Endothelial cell of umbilical vein (primary cell): ENCODE measurements at regions not wholly inside any gene's neighbourhood (a gene's known extent, or its start where the extent isn't known, plus 50 kb on each side); places are given as distances from the start of the nearest gene placed in this dataset.
"Not testable (repeated sequence)": the region's sequence is repeated elsewhere in the genome, so short reads cannot be mapped to it uniquely, and the experiment has no call there.

Source experiments
- BruUV-seq: library from RNA; stranded (reverse); fragments of 400-500 nt; replicated peaks from 2 replicates; lab custom pipeline; 2021; lab: Mats Ljungman, UMichigan
- CTCF ChIA-PET: fragments of 300-600, 350-600 bp; sonication (Branson Sonifier 250); formaldehyde crosslinking; loops from one replicate; lab custom pipeline; 2021; ENCODE audit warnings: antibody characterized with exemption, inconsistent platforms; lab: Charles Lee
- POLR2A ChIA-PET: fragments of 300-600, 350-600 bp; sonication (Branson Sonifier 250); formaldehyde crosslinking; loops from one replicate; lab custom pipeline; 2021; ENCODE audit warnings: antibody characterized with exemption, inconsistent platforms; lab: Charles Lee
- DNase-seq: peaks from one replicate; pipeline ENCODE4 v3.0.0-alpha.2; 2011; ENCODE audit warnings: low read depth, low spot score
- FAIRE-seq: peaks from 2 replicates; lab custom pipeline; 2011; peaks lifted over from hg19 to GRCh38; lab: Jason Lieb, UNC
- H2AFZ ChIP-seq: 2 replicates; pipeline ENCODE4 v1.6.0; 2012; ENCODE audit warnings: low read depth, low read length, control low read depth, inconsistent platforms
- H3K27ac ChIP-seq: 2 replicates; pipeline ENCODE4 v1.5.1; 2011; ENCODE audit warnings: low read depth, mild to moderate bottlenecking, control low read depth, low read length, moderate library complexity; ENCODE audit not compliant: insufficient read depth
- H3K27me3 ChIP-seq, 2 experiments: 2 replicates each; pipeline versions ENCODE4 v1.6.0 to v1.6.1; 2011; ENCODE audit warnings: low read length in 2 of 2, mixed read lengths in 1 of 2; ENCODE audit not compliant: control insufficient read depth in 2 of 2, insufficient read depth in 2 of 2
- H3K36me3 ChIP-seq, 2 experiments: 2 replicates in 1 of 2; 3 replicates in 1 of 2; pipeline ENCODE4 v1.5.1; 2011; ENCODE audit warnings: low read length in 2 of 2, mild to moderate bottlenecking in 1 of 2, moderate library complexity in 1 of 2; ENCODE audit not compliant: control insufficient read depth in 2 of 2, insufficient read depth in 2 of 2; ENCODE audit errors: extremely low read depth in 1 of 2
- H3K4me1 ChIP-seq: 3 replicates; pipeline ENCODE4 v1.5.1; 2011; ENCODE audit warnings: mild to moderate bottlenecking, low read length; ENCODE audit not compliant: control insufficient read depth, insufficient read depth; ENCODE audit errors: extremely low read depth
- H3K4me2 ChIP-seq: 2 replicates; pipeline ENCODE4 v1.6.1; 2011; ENCODE audit warnings: low read length, control low read depth, mixed read lengths; ENCODE audit not compliant: insufficient read depth
- H3K4me3 ChIP-seq, 3 experiments: fragments of 200-600 bp in 1 of 3; sonication (generic), shearing (Covaris generic) in 1 of 3; replicated peaks in 1 of 3; 2 replicates each; pipeline ENCODE4 v1.5.1; 2011 to 2016; ENCODE audit warnings: control low read depth in 3 of 3, low read length in 3 of 3, mild to moderate bottlenecking in 2 of 3, inconsistent platforms in 1 of 3, low read depth in 1 of 3, moderate library complexity in 1 of 3; ENCODE audit not compliant: insufficient read depth in 1 of 3
- H3K79me2 ChIP-seq: 2 replicates; pipeline ENCODE4 v1.6.0; 2012; ENCODE audit warnings: low read length, inconsistent platforms; ENCODE audit not compliant: control insufficient read depth, insufficient read depth
- H3K9ac ChIP-seq: replicated peaks from 2 replicates; pipeline ENCODE3; 2011; ENCODE audit warnings: low read length, control low read depth; ENCODE audit not compliant: insufficient read depth; ENCODE audit errors: extremely low read depth
- H3K9me1 ChIP-seq: replicated peaks from 3 replicates; pipeline ENCODE4 v1.6.0; 2011; ENCODE audit warnings: mild to moderate bottlenecking, low read length; ENCODE audit not compliant: control insufficient read depth, insufficient read depth; ENCODE audit errors: extremely low read depth
- H3K9me3 ChIP-seq: replicated peaks from 2 replicates; pipeline ENCODE4 v1.5.1; 2012; ENCODE audit warnings: low read length, inconsistent platforms; ENCODE audit not compliant: control insufficient read depth, insufficient read depth
- H4K20me1 ChIP-seq: replicated peaks from 2 replicates; pipeline ENCODE3; 2011; ENCODE audit warnings: mild to moderate bottlenecking, low read length; ENCODE audit not compliant: control insufficient read depth, insufficient read depth; ENCODE audit errors: extremely low read depth
- CTCF ChIP-seq, 2 donors: IDR thresholded peaks; 1 replicate in 1 of 2; 2 replicates in 1 of 2; pipeline ENCODE4 v1.5.1; 2011; ENCODE audit warnings: low read length in 2 of 2, mild to moderate bottlenecking in 2 of 2, moderate library complexity in 2 of 2, control low read depth in 1 of 2, inconsistent platforms in 1 of 2, low read depth in 1 of 2; ENCODE audit not compliant: insufficient read depth in 1 of 2; ENCODE audit errors: extremely low read depth in 1 of 2
- EZH2 ChIP-seq: IDR thresholded peaks from 2 replicates; pipeline ENCODE4 v1.6.1; 2012; ENCODE audit warnings: borderline replicate concordance, low read depth, mild to moderate bottlenecking, moderate library complexity, low read length, inconsistent platforms; ENCODE audit not compliant: severe bottlenecking
- FOS ChIP-seq: IDR thresholded peaks from 2 replicates; pipeline ENCODE4 v1.6.1; 2011; ENCODE audit warnings: mild to moderate bottlenecking, low read length, moderate library complexity, borderline replicate concordance; ENCODE audit not compliant: insufficient read depth
- GATA2 ChIP-seq: IDR thresholded peaks from 2 replicates; pipeline ENCODE4 v1.7.0; 2011; ENCODE audit warnings: low read depth, mild to moderate bottlenecking, moderate library complexity, mixed read lengths, low read length; ENCODE audit not compliant: insufficient read length, insufficient read depth
- JUN ChIP-seq: IDR thresholded peaks from 2 replicates; pipeline ENCODE4 v1.6.1; 2011; ENCODE audit warnings: borderline replicate concordance, low read depth; ENCODE audit not compliant: insufficient read length, insufficient read depth
- MAX ChIP-seq: IDR thresholded peaks from 2 replicates; pipeline ENCODE4 v1.6.1; 2011; ENCODE audit not compliant: insufficient read depth, insufficient read length
- MYC ChIP-seq: IDR thresholded peaks from one replicate; pipeline ENCODE4 v1.6.1; 2011; ENCODE audit warnings: mild to moderate bottlenecking, low read depth, low read length
- POLR2A ChIP-seq: IDR thresholded peaks from 2 replicates; pipeline ENCODE4 v1.6.1; 2012; ENCODE audit warnings: low read depth, mild to moderate bottlenecking, control low read depth, low read length
- POLR2AphosphoS5 ChIP-seq: IDR thresholded peaks from 2 replicates; pipeline ENCODE4 v1.6.1; 2012; ENCODE audit warnings: low read depth, mild to moderate bottlenecking, control low read depth, low read length, moderate library complexity; ENCODE audit not compliant: insufficient read depth
- dilution Hi-C: fragments of 300-500 bp; cut with MboI; formaldehyde crosslinking; loops from one replicate; pipeline ENCODE4 v1.15.0; 2019; ENCODE audit warnings: low sequenced_read_pairs; ENCODE audit not compliant: extremely low pct_ligation_motif_present
- intact Hi-C: fragments of 100-400 bp; cut with micrococcal nuclease; formaldehyde crosslinking; loops from one replicate; pipeline ENCODE4 v1.10.0; 2022

GRCh38 chr2:36287363-36288275 lies 68.0 kb upstream of the CRIM1 start:
- H3K9me3 ChIP-seq = no peaks in the 10 kb centered on the region
- intact Hi-C loops = no loop called here
- peaks cover 0 to 4% of the 10 kb centered on the region in 2 experiments for H3K27me3 ChIP-seq
- POLR2A ChIA-PET = no interaction called here
- H3K4me3 ChIP-seq = no peak overlapping the region
- H3K36me3 ChIP-seq = no peaks in the 10 kb centered on the region
- no peak overlapping the region for H3K9ac ChIP-seq
- BruUV-seq = no TSS peak
- H3K79me2 ChIP-seq = no peaks in the 10 kb centered on the region
- FAIRE-seq = peak; percentile 53
- dilution Hi-C loops = no loop called here
- H3K27ac ChIP-seq = no peak overlapping the region
- H2AFZ ChIP-seq = no peak overlapping the region
- H3K4me2 ChIP-seq = peak overlapping the region; percentile 28
- TF ChIP-seq POLR2A (no peak), MYC (no peak), POLR2AphosphoS5 (no peak), FOS (peak; percentile 38), CTCF (IDR thresholded peaks at IDR 0.05; ENCODE audit: extremely low read depth in 1 of 2, insufficient read depth in 1 of 2, low read depth in 1 of 2, low read length in 2 of 2) (no peak), JUN (peak; percentile 9), GATA2 (peak; percentile 71), EZH2 (no peak), MAX (no peak)
- peak; percentile 62 for DNase-seq
- no peaks in the 10 kb centered on the region for H3K9me1 ChIP-seq
- peaks cover 7% of the 10 kb centered on the region for H3K4me1 ChIP-seq
- no peaks in the 10 kb centered on the region for H4K20me1 ChIP-seq
- CTCF ChIA-PET = interaction anchor here (1.3 kb wide), 1 partner anchor 12 kb away, joined by 3 read pairs; no protein-coding TSS in a partner anchor

- FAIRE-seq, intact Hi-C loops: not testable (repeated sequence)
Measured at GRCh38 chr2:36279506-36279905, 76.1 kb upstream of the CRIM1 start.

More at GRCh38 chr2:36279506-36279905, 76.1 kb upstream of the CRIM1 start:
- H3K9ac ChIP-seq, H3K4me1 ChIP-seq, H3K4me3 ChIP-seq, H3K27ac ChIP-seq, H4K20me1 ChIP-seq, H2AFZ ChIP-seq, H3K79me2 ChIP-seq, H3K9me1 ChIP-seq, POLR2A ChIA-PET, H3K36me3 ChIP-seq, H3K27me3 ChIP-seq, H3K9me3 ChIP-seq, DNase-seq, CTCF ChIA-PET, BruUV-seq, dilution Hi-C loops, H3K4me2 ChIP-seq: not testable (repeated sequence)
